ENCODE measurements at regions not wholly inside any gene's neighbourhood (a gene's known extent, or its start where the extent isn't known, plus 50 kb on each side); places are given as distances from the start of the nearest gene placed in this dataset.

GRCh38 chr6:139925894-139926641 is 551.6 kb upstream of the CITED2 start:
- peak; percentile 50 for DNase-seq

GRCh38 chr6:139923964-139924475 is 549.6 kb upstream of the CITED2 start:
- no peak for DNase-seq

- no peak for DNase-seq
Observed at GRCh38 chr6:139922236-139922635, 547.8 kb upstream of the CITED2 start.

- DNase-seq, result no peak
Observed at GRCh38 chr6:139920776-139921100, 546.3 kb upstream of the CITED2 start.

- no peak for DNase-seq
Observed at GRCh38 chr6:139920027-139920775, 545.8 kb upstream of the CITED2 start.

GRCh38 chr6:139919107-139920026 is 544.9 kb upstream of the CITED2 start:
- DNase-seq, result no peak

GRCh38 chr6:139917951-139918630 is 543.6 kb upstream of the CITED2 start:
- DNase-seq, result no peak

- no peak for DNase-seq
Observed at GRCh38 chr6:139914910-139915309, 540.5 kb upstream of the CITED2 start.

GRCh38 chr6:139912735-139913400 is 538.4 kb upstream of the CITED2 start:
- no peak for DNase-seq

GRCh38 chr6:139909992-139910391 is 535.5 kb upstream of the CITED2 start:
- DNase-seq, result no peak

GRCh38 chr6:139905404-139906052 is 531.1 kb upstream of the CITED2 start:
- no peak for DNase-seq

GRCh38 chr6:139904568-139904967 is 530.1 kb upstream of the CITED2 start:
- no peak for DNase-seq

- no peak for DNase-seq
Observed at GRCh38 chr6:139904158-139904533, 529.7 kb upstream of the CITED2 start.

- DNase-seq, result no peak
Observed at GRCh38 chr6:139903411-139904157, 529.1 kb upstream of the CITED2 start.

- no peak for DNase-seq
Observed at GRCh38 chr6:139895205-139895793, 520.9 kb upstream of the CITED2 start.

GRCh38 chr6:139894271-139894670 is 519.8 kb upstream of the CITED2 start:
- no peak for DNase-seq

GRCh38 chr6:139891471-139891870 is 517.0 kb upstream of the CITED2 start:
- no peak for DNase-seq

- DNase-seq, result no peak
Observed at GRCh38 chr6:139888681-139889122, 514.3 kb upstream of the CITED2 start.

GRCh38 chr6:139887275-139887674 is 512.8 kb upstream of the CITED2 start:
- DNase-seq, result no peak

- DNase-seq, result no peak
Observed at GRCh38 chr6:139886396-139886795, 511.9 kb upstream of the CITED2 start.

All from femur (tissue), 1 donor.